GM18867 (cell line): ENCODE measurements at regions not wholly inside any gene's neighbourhood (a gene's known extent, or its start where the extent isn't known, plus 50 kb on each side); places are given as distances from the start of the nearest gene placed in this dataset.

ENCODE experiments used
- ATAC-seq: cut with Tn5 transposase; IDR thresholded peaks from one replicate; pipeline ENCODE4 v1.9.1; 2021; ENCODE audit warnings: mild to moderate bottlenecking, moderate library complexity; ENCODE audit not compliant: unreplicated experiment

DNA sequence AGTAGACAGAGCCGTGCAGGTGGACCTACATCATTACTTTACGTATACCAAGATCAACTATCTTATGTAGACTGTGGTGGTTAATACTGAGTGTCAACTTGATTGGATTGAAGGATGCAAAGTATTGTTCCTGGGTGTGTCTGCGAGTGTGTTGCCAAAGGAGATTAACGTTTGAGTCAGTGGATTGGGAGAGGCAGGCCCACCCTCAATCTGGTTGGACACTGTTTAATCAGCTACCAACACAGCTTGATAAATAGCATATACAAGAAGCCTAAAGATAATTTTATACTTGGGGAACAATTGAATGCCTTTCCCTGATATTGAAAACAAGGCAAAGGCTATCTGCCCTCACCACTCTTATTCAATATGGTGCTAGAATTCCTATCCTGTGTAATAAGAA is 604.2 kb upstream of the ZEB2 start:
- no peak for ATAC-seq

- ATAC-seq = no peak
Measured at GRCh38 chr2:145123606-145124005, 603.7 kb upstream of the ZEB2 start.

GRCh38 chr2:145119225-145119624 is 599.3 kb upstream of the ZEB2 start:
- ATAC-seq = peak; percentile 70

- ATAC-seq = no peak
Measured at GRCh38 chr2:145116834-145117725, 597.2 kb upstream of the ZEB2 start.

DNA sequence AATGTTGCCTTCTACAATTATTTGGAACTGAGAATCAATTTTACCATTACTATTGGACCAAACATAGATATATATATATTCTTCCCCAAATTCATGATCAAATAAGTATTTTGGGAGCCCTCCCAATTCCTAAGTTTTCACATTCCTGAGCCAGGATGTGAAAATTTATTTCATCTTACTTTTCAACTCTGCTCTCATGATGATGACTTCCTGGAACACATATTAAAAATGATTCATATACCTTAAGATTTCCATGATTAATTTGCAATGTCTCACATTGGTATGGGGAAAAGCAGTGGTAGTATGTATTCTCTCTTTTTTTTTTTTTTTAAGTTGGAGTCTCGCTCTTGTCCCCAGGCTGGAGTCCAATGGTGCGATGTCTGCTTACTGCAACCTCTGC is 596.1 kb upstream of the ZEB2 start:
- no peak for ATAC-seq

DNA sequence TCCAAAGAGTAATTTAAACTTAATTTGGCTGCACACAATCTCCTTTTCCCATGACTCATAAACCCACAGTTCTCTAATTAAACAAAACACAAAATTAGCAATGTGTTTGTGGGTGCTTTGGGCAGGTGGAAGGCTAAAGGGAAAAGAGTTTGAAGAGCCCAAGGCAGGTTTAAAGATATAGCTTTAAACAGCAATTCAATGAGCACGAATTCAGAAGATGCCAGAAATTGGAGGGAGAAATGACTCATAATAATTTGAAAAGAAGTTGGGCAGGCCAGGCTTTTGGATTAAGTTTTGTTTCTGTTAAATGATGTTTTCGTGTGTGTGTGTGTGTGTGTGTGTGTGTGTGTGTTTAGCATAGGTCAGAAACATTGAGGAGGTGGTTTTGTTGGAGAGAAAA is 594.8 kb upstream of the ZEB2 start:
- no peak for ATAC-seq

- ATAC-seq = no peak
Measured at GRCh38 chr2:145112467-145112866, 592.5 kb upstream of the ZEB2 start.

- no peak for ATAC-seq
Measured at GRCh38 chr2:145110668-145111356, 590.9 kb upstream of the ZEB2 start.

DNA sequence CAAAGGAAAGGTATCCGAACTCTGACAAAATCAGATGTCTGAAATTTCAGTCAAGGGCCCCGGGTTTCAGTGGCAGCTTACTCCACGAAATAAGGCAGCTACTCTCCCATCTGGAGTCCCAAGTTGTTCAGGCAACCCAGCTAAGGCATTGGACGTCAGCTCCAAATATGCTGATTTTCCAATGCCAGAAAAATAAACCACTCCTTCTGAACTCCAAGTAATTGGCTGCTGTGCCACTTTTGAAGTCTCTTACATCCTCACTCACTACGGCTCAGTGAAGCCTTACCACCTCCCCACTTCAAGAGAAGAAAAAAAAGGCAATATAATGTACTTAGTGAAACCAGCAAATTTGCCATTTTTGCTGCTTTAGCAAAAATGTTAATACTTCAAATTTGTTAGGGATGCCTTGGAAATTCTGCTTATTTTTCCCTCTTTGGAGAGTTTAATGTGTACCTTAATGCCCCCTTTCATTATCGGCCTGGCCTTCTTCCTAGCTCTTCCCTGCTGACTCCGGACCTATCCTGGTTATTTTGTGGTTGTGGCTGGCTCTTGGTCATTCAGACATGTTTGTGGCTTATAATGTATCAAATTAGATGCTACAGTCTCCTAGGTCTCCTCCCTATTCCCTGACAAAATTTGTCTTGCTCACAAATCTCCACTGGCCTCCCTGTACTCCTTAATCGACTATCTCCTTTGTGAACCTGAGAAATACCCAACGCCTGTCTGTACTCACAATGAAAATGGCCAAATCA is 589.2 kb upstream of the ZEB2 start:
- ATAC-seq = no peak

DNA sequence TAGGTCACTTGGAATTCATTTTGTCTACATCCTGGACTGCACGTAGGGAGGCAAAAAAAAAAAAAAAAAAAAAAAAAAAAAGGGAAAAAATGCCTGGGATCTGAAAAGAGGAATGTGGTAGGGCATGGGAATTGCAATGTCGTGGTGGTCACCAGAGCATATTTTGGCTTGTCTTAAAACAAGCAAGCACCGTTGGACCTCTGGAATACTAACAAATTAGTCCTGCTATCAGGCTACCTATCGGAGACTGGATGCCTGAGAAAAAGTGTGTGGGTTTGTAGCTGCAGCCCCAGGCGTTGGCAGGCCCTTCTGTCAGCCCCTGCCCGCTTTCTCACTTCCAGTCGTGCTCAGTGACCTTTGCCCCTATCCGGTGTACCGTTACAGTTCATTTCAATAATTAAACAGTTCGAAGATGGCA is 588.5 kb upstream of the ZEB2 start:
- ATAC-seq = no peak

GRCh38 chr2:145106293-145106692 is 586.4 kb upstream of the ZEB2 start:
- ATAC-seq = no peak

- ATAC-seq = no peak
Measured at GRCh38 chr2:145102706-145103105, 582.8 kb upstream of the ZEB2 start.

DNA sequence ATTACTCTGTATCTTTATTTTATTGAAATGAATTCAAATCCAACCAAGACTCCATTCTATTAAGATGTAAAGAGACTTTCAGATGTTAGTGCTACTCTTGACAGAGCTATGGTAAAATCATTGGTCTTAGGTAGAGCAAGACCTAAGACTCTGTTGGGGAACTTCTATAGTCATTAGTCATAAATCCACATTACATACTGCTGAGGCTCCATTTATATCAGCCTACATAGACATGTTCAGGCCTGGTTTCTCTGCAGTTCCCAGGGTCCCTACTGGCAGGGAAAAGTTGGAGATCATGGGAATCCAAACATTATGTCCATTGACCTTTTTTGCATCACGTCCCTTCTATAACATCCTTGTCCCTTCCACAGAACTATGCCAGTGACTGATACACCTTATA is 580.4 kb upstream of the ZEB2 start:
- no peak for ATAC-seq

DNA sequence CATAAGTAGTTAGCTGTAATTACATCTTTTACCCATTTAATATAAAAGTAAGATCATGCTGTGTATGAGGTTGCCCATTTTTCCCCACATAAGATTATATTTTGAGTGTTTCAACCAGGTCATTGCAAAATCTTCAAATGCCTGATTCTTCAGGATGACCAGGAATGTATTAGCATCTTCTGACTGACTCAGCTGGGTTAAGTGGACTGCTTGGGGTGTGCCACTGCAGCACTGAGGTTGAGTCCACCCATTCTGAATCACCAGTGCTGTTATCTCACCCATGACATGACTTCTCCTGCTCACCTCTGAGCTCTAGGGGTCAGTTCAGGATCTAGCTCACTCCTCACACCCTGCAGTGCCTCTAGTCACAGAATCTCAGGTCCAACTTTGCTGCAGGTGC is 576.7 kb upstream of the ZEB2 start:
- ATAC-seq = no peak

DNA sequence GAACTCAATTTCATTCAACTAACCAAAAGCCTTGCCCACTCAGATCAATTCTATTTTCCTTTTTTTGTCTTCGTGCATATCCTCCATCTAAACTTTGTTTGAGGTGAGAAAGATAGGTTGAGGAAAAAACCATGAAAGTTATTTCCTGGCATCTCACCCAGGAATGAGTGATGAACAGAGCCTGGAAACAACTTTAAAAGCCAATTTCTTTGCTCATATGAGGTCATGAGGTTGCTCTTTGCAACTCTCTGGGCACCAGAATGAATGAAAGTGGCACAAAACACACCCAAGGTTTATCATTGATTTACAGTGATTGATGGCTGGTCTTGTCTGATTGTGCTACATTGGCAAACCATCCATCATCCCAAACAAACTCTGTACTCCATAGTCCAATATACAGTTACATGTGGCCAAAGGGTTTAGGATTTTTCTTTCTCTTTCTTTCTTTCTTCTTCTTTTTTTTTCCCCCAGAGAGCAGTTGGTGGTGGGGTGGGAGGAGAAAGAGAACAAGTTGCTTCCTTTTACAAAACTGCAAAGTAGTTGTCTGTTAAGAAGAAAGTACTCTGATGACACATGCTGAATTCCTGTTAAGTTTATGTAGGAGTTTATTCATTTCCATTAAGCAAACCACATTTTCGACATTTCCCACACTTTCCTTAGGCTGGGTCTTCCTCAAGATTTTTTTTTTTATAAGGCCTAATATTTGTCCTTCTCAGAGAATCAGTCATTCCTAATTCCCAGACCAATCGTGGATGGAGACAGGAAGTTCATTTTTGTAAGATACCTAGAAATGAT is 575.9 kb upstream of the ZEB2 start:
- ATAC-seq = no peak

DNA sequence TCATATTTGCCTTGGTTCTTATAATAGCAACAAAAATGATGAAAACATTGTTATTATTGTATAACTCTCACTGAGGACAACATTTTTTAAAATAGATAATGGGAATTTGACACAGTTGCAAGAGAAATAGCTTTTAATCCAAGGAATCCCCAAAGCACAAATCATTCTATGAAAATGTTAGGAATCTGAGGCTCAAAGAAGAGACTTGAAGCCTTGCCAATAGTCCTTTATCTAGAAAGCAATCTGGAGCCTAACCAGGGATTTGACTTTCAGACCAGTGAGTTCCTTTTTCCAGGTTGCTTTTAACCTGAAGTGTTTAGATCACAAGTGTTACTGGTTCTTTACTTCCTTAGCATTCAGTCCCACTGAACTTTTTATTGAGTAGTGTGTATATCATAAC is 574.5 kb upstream of the ZEB2 start:
- no peak for ATAC-seq

DNA sequence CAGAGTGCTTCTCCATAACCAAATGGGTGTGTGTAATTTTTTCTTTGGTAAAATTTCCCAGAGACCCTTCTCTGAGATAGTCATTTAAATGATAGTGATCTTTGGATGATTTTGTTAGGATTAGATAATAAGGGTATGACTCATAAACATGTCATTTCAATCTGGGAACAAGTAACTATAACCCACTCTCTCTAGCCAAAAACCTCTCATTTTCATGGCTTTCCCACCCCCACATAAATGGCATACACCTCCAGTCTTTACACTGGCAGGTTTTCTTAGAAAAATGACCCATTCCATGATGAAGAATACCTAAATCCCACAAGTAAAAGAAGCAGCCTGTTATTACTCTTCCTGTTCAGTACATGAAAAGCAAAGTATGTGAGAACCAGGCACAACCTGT is 572.0 kb upstream of the ZEB2 start:
- ATAC-seq = no peak

- no peak for ATAC-seq
Measured at GRCh38 chr2:145090841-145091761, 571.2 kb upstream of the ZEB2 start.

DNA sequence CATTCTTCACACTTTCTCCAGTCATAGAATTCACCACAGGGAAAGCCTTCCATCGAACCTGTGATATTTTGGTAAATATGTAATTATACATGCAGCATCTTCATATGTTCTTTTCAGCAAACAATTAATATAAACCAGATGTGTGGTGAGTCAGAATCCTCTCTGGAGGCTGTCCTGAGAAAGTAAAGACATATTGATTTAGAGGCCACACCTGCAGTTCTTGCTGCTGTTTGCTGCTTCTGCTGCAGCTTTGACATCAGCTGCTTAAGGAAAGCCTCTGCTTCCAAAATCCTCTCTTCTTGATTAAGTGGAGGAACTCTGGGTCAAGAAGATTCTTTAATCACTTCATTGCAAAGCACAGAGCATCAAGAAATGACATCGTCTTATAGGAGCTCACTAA is 568.8 kb upstream of the ZEB2 start:
- ATAC-seq = no peak

DNA sequence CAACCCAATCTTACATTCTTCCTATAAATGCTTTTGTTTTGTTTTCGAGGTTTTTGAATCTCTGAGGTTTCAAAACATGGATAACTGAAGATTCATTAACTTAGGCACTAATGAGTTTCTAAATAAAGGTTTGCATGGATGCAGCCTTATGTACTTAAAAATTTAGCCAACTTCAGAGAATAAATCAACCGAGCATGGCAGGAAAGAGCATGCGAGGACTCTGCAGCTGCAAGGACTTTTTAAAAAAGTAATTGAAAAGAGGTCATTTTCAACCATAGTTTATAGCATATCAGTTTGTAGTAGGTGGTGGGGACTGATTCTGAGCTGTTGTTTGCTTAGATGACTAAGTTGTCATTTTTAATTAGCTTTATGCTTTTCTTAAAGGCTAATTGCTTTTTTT is 567.0 kb upstream of the ZEB2 start:
- ATAC-seq = no peak
